Keratinocyte (primary cell): ENCODE measurements at regions not wholly inside any gene's neighbourhood (a gene's known extent, or its start where the extent isn't known, plus 50 kb on each side); places are given as distances from the start of the nearest gene placed in this dataset.

Experiments used
- DNase-seq: peaks from one replicate; pipeline ENCODE4 v3.0.0-alpha.2; 2011; ENCODE audit warnings: low read depth, missing footprints, low spot score
- FAIRE-seq: peaks from 2 replicates; lab custom pipeline; 2011; peaks lifted over from hg19 to GRCh38; lab: Jason Lieb, UNC
- H2AFZ ChIP-seq: 2 replicates; pipeline ENCODE4 v1.6.0; 2012; ENCODE audit warnings: low read length, control low read depth, inconsistent platforms; ENCODE audit not compliant: control insufficient read depth
- H3K27ac ChIP-seq: 2 replicates; pipeline ENCODE4 v1.5.1; 2011; ENCODE audit warnings: low read length; ENCODE audit not compliant: control insufficient read depth, insufficient read depth
- H3K27me3 ChIP-seq: 3 replicates; pipeline ENCODE4 v1.6.0; 2011; ENCODE audit warnings: low read length; ENCODE audit not compliant: control insufficient read depth, insufficient read depth; ENCODE audit errors: extremely low read depth
- H3K36me3 ChIP-seq, 2 experiments: 2 replicates in 1 of 2; 3 replicates in 1 of 2; pipeline ENCODE4 v1.5.1; 2011; ENCODE audit warnings: low read length in 2 of 2, mild to moderate bottlenecking in 1 of 2; ENCODE audit not compliant: control insufficient read depth in 2 of 2, insufficient read depth in 2 of 2; ENCODE audit errors: extremely low read depth in 1 of 2
- H3K4me1 ChIP-seq: 3 replicates; pipeline ENCODE4 v1.5.1; 2011; ENCODE audit warnings: low read length; ENCODE audit not compliant: control insufficient read depth, insufficient read depth; ENCODE audit errors: extremely low read depth
- H3K4me2 ChIP-seq: 3 replicates; pipeline ENCODE4 v1.6.0; 2011; ENCODE audit warnings: low read depth, low read length; ENCODE audit not compliant: control insufficient read depth, insufficient read depth; ENCODE audit errors: extremely low read depth
- H3K4me3 ChIP-seq, 3 experiments: fragments of 200-600 bp in 1 of 3; sonication (generic) in 1 of 3; 2 replicates in 2 of 3; 3 replicates in 1 of 3; pipeline ENCODE4 v1.5.1; 2011 to 2016; ENCODE audit warnings: low read length in 3 of 3, mild to moderate bottlenecking in 3 of 3, control low read depth in 2 of 3, inconsistent platforms in 1 of 3, low read depth in 1 of 3, mixed read lengths in 1 of 3, mixed run types in 1 of 3, moderate library complexity in 1 of 3; ENCODE audit not compliant: control insufficient read depth in 2 of 3, insufficient read depth in 2 of 3; ENCODE audit errors: extremely low read depth in 1 of 3
- H3K79me2 ChIP-seq: 2 replicates; pipeline ENCODE4 v1.6.0; 2012; ENCODE audit warnings: low read length; ENCODE audit not compliant: control insufficient read depth, insufficient read depth
- H3K9ac ChIP-seq: 3 replicates; pipeline ENCODE4 v1.6.0; 2011; ENCODE audit warnings: low read length; ENCODE audit not compliant: control insufficient read depth, insufficient read depth; ENCODE audit errors: extremely low read depth
- H3K9me1 ChIP-seq: 3 replicates; pipeline ENCODE4 v1.6.0; 2011; ENCODE audit warnings: low read length; ENCODE audit not compliant: control insufficient read depth, insufficient read depth; ENCODE audit errors: extremely low read depth
- H3K9me3 ChIP-seq: 2 replicates; pipeline ENCODE4 v1.5.1; 2012; ENCODE audit warnings: low read depth, low read length; ENCODE audit not compliant: control insufficient read depth
- H4K20me1 ChIP-seq: 3 replicates; pipeline ENCODE4 v1.6.0; 2011; ENCODE audit warnings: low read length; ENCODE audit not compliant: control insufficient read depth, insufficient read depth; ENCODE audit errors: extremely low read depth
- EZH2 ChIP-seq: IDR thresholded peaks from one replicate; pipeline ENCODE4 v1.6.1; 2012; ENCODE audit warnings: inconsistent platforms, mild to moderate bottlenecking, low read length, moderate library complexity
- dilution Hi-C: fragments of 300-500 bp; cut with MboI; formaldehyde crosslinking; loops from one replicate; pipeline ENCODE4 v1.7.0; 2020; ENCODE audit warnings: low sequenced_read_pairs; ENCODE audit not compliant: extremely low pct_ligation_motif_present
- TF ChIP-seq, protein P1 (sequence below), 3 experiments: IDR thresholded peaks in 1 of 3; conservative IDR thresholded peaks in 1 of 3; optimal IDR thresholded peaks in 1 of 3; 2 replicates in 2 of 3; 3 replicates in 1 of 3; pipeline versions ENCODE3 to v1.5.1; 2011; ENCODE audit warnings: low read length in 3 of 3, mild to moderate bottlenecking in 3 of 3, moderate library complexity in 2 of 3, control low read depth in 1 of 3, inconsistent platforms in 1 of 3; ENCODE audit not compliant: insufficient read depth in 2 of 3; ENCODE audit errors: extremely low read depth in 1 of 3

DNA sequence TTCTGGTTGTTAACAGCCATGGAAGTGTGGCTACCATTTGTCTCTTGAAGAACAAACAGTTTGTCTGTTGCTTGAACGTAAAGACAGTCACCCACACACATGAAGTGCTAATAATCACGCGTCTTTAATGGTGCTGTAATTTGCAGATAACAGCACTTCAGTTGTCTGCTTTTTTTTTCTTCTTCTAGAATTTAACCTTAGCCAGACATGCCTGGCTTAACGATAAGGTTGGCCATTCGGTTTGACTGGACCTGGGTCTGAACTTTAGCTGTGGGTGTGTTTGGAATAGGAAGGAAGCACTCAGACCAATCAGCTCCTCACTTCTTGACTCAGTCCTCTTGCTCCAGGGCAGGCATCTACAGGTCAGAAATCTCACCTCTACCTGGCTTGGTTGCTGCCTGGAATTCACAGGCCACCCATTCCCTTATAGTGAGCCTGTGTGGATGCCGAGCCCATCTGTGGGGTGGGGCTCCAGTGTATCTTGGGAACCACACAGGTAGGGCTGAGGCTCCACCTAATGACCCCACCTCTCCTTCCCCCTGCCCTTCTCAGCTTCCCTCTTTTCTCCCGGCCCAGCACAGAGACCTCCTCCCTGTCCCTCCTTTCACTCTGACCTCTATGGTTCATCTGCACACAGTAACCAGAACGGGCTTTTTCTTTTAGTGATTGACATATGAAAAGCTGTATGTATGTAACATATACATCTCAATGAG is 246.4 kb upstream of the PWP1 start:
- no peaks in the 10 kb centered on the region for H3K9me3 ChIP-seq
- H3K9me1 ChIP-seq: peaks cover 3% of the 10 kb centered on the region
- H2AFZ ChIP-seq: no peak overlapping the region
- peaks cover 29% of the 10 kb centered on the region for H3K4me1 ChIP-seq
- no peak overlapping the region for H3K9ac ChIP-seq
- no peaks in the 10 kb centered on the region for H4K20me1 ChIP-seq
- no peak for TF ChIP-seq EZH2
- TF ChIP-seq, protein P1, sequence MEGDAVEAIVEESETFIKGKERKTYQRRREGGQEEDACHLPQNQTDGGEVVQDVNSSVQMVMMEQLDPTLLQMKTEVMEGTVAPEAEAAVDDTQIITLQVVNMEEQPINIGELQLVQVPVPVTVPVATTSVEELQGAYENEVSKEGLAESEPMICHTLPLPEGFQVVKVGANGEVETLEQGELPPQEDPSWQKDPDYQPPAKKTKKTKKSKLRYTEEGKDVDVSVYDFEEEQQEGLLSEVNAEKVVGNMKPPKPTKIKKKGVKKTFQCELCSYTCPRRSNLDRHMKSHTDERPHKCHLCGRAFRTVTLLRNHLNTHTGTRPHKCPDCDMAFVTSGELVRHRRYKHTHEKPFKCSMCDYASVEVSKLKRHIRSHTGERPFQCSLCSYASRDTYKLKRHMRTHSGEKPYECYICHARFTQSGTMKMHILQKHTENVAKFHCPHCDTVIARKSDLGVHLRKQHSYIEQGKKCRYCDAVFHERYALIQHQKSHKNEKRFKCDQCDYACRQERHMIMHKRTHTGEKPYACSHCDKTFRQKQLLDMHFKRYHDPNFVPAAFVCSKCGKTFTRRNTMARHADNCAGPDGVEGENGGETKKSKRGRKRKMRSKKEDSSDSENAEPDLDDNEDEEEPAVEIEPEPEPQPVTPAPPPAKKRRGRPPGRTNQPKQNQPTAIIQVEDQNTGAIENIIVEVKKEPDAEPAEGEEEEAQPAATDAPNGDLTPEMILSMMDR (optimal IDR thresholded peaks at IDR 0.05 in 1 of 3, IDR thresholded peaks at IDR 0.05 in 1 of 3, conservative IDR thresholded peaks at IDR 0.05 in 1 of 3; ENCODE audit: extremely low read depth in 1 of 3, insufficient read depth in 2 of 3, low read length in 3 of 3): no peak
- H3K27ac ChIP-seq: no peak overlapping the region
- no peak for DNase-seq
- no peaks in the 10 kb centered on the region for H3K27me3 ChIP-seq
- FAIRE-seq: no peak
- H3K79me2 ChIP-seq: no peaks in the 10 kb centered on the region
- dilution Hi-C loops: no loop called here
- H3K4me3 ChIP-seq: no peak overlapping the region
- H3K36me3 ChIP-seq: no peaks in the 10 kb centered on the region
- H3K4me2 ChIP-seq: no peak overlapping the region

DNA sequence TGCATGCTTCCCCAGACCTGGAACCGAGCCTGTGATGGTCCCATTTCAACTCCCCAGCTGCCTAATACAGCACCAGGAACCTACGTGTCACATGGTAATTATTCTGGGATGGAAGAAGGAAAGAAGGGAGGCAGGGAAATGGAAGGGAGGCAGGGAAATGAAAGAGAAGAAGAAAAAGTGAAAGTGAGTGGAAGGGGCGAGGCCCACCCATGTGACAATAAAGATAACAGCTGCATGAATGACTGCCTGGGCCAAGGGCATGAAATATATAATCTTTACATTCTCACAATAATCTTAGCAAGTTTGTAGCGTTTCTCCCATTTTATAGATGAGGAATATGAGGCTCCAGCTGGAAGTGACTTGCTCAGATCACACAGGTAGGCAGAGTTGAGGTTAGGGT is 245.0 kb upstream of the PWP1 start:
- dilution Hi-C loops: no loop called here
- DNase-seq (no peak), FAIRE-seq (no peak)
- peaks cover 3% of the 10 kb centered on the region for H3K9me1 ChIP-seq
- no peak for TF ChIP-seq EZH2
- TF ChIP-seq, protein P1 (optimal IDR thresholded peaks at IDR 0.05 in 1 of 3, IDR thresholded peaks at IDR 0.05 in 1 of 3, conservative IDR thresholded peaks at IDR 0.05 in 1 of 3; ENCODE audit: extremely low read depth in 1 of 3, insufficient read depth in 2 of 3, low read length in 3 of 3): no peak
- H2AFZ ChIP-seq: no peak overlapping the region
- H3K27me3 ChIP-seq: no peaks in the 10 kb centered on the region
- H4K20me1 ChIP-seq: no peaks in the 10 kb centered on the region
- no peaks in the 10 kb centered on the region for H3K9me3 ChIP-seq
- no peaks in the 10 kb centered on the region for H3K36me3 ChIP-seq
- H3K4me1 ChIP-seq: peaks cover 29% of the 10 kb centered on the region
- no peak overlapping the region for H3K4me2 ChIP-seq
- no peak overlapping the region for H3K27ac ChIP-seq
- H3K79me2 ChIP-seq: no peaks in the 10 kb centered on the region
- no peak overlapping the region for H3K4me3 ChIP-seq
- H3K9ac ChIP-seq: no peak overlapping the region
